OCI-M1 (cell line): ENCODE measurements at regions not wholly inside any gene's neighbourhood (a gene's known extent, or its start where the extent isn't known, plus 50 kb on each side); places are given as distances from the start of the nearest gene placed in this dataset.

Experiments used
- DNase-seq: peaks from one replicate; lab custom pipeline; 2025; lab: John Stamatoyannopoulos, UW

GRCh38 chr5:156259618-156260017 is 67.3 kb upstream of the SGCD start:
- DNase-seq = no peak

GRCh38 chr5:156261275-156261939 is 65.6 kb upstream of the SGCD start:
- no peak for DNase-seq

- no peak for DNase-seq
These were observed 55.4 kb upstream of the SGCD start for GRCh38 chr5:156271569-156271968.

- DNase-seq = no peak
These were observed 54.8 kb upstream of the SGCD start for GRCh38 chr5:156272139-156272538.

- no peak for DNase-seq
These were observed 53.6 kb upstream of the SGCD start for GRCh38 chr5:156273325-156273724.

- DNase-seq = no peak
These were observed 52.5 kb upstream of the SGCD start for GRCh38 chr5:156274453-156274852.
